Panc1 (cell line): ENCODE measurements at regions not wholly inside any gene's neighbourhood (a gene's known extent, or its start where the extent isn't known, plus 50 kb on each side); places are given as distances from the start of the nearest gene placed in this dataset.

Experiments used
- ATAC-seq: fragments of 200-7000 bp; cut with Tn5 transposase; 2 replicates; pipeline ENCODE4 v1.9.1; 2020; ENCODE audit warnings: mild to moderate bottlenecking, moderate library complexity
- BruUV-seq: library from RNA; stranded (reverse); fragments of 400-500 nt; replicated peaks from 2 replicates; lab custom pipeline; 2021; lab: Mats Ljungman, UMichigan
- CTCF ChIA-PET: fragments of 300-600 bp; sonication (Branson Sonifier 250); formaldehyde crosslinking; loops from one replicate; lab custom pipeline; 2022; ENCODE audit warnings: antibody characterized with exemption; lab: Charles Lee
- POLR2A ChIA-PET: fragments of 300-600 bp; sonication (Branson Sonifier 250); formaldehyde crosslinking; loops from one replicate; lab custom pipeline; 2022; ENCODE audit warnings: antibody characterized with exemption; lab: Charles Lee
- DNase-seq: peaks from one replicate; pipeline ENCODE4 v3.0.0-alpha.2; 2010; ENCODE audit warnings: low read depth, low spot score
- H3K27ac ChIP-seq: 2 replicates; pipeline ENCODE4 v1.5.1; 2011; ENCODE audit warnings: mild to moderate bottlenecking, low read length, inconsistent platforms
- H3K27me3 ChIP-seq: fragments of 200-500 bp; sonication (Bioruptor generic); 2 replicates; pipeline ENCODE4 v1.6.0; 2014; ENCODE audit warnings: low read length, inconsistent platforms; ENCODE audit not compliant: control insufficient read depth, insufficient read depth
- H3K36me3 ChIP-seq: fragments of 200-500 bp; sonication (Bioruptor generic); 2 replicates; pipeline ENCODE4 v1.5.1; 2014; ENCODE audit warnings: inconsistent platforms, mild to moderate bottlenecking, low read length, moderate library complexity; ENCODE audit not compliant: control insufficient read depth, insufficient read depth
- H3K4me1 ChIP-seq: 2 replicates; pipeline ENCODE4 v1.5.1; 2011; ENCODE audit warnings: inconsistent platforms, mild to moderate bottlenecking, low read length, moderate library complexity; ENCODE audit not compliant: control insufficient read depth, insufficient read depth
- H3K4me3 ChIP-seq, 2 experiments: 2 replicates each; pipeline ENCODE4 v1.5.1; 2011 to 2012; ENCODE audit warnings: low read depth in 2 of 2, low read length in 2 of 2, mild to moderate bottlenecking in 2 of 2, inconsistent platforms in 1 of 2, moderate library complexity in 1 of 2
- H3K9me3 ChIP-seq: fragments of 200-500 bp; sonication (Bioruptor generic); 2 replicates; pipeline ENCODE4 v1.5.1; 2014; ENCODE audit warnings: low read depth, mild to moderate bottlenecking, inconsistent platforms, low read length, moderate library complexity; ENCODE audit not compliant: control insufficient read depth, insufficient read depth
- POLR2AphosphoS5 ChIP-seq: IDR thresholded peaks from 2 replicates; pipeline ENCODE4 v1.6.1; 2012; ENCODE audit warnings: mild to moderate bottlenecking, low read depth, low read length, moderate library complexity
- SIN3A ChIP-seq: IDR thresholded peaks from 2 replicates; pipeline ENCODE4 v1.6.1; 2012; ENCODE audit warnings: low read depth, mild to moderate bottlenecking, low read length, moderate library complexity, borderline replicate concordance; ENCODE audit not compliant: insufficient read depth
- TCF7L2 ChIP-seq: IDR thresholded peaks from 2 replicates; pipeline ENCODE4 v1.6.1; 2011; ENCODE audit warnings: mild to moderate bottlenecking, low read depth, low read length, inconsistent platforms
- in situ Hi-C: cut with HindIII; loops from 2 replicates; pipeline ENCODE4 v1.10.0; 2016; ENCODE audit warnings: low sequenced_read_pairs, low pct_unique_long_range_greater_than_20kb
- intact Hi-C: fragments of 100-400 bp; cut with micrococcal nuclease; formaldehyde crosslinking; loops from one replicate; pipeline ENCODE4 v1.10.0; 2022; ENCODE audit not compliant: unreplicated experiment
- TF ChIP-seq, protein P1 (sequence below): fragments of 450-650 bp; IDR thresholded peaks from 2 replicates; pipeline ENCODE4 v1.5.1; 2017; ENCODE audit warnings: mild to moderate bottlenecking
- TF ChIP-seq, protein P2 (sequence below), 2 experiments: IDR thresholded peaks; 2 replicates each; pipeline ENCODE4 v1.6.1; 2011 to 2012; ENCODE audit warnings: low read depth in 2 of 2, control low read depth in 1 of 2, low read length in 1 of 2, mild to moderate bottlenecking in 1 of 2, moderate library complexity in 1 of 2; ENCODE audit not compliant: insufficient read depth in 1 of 2

DNA sequence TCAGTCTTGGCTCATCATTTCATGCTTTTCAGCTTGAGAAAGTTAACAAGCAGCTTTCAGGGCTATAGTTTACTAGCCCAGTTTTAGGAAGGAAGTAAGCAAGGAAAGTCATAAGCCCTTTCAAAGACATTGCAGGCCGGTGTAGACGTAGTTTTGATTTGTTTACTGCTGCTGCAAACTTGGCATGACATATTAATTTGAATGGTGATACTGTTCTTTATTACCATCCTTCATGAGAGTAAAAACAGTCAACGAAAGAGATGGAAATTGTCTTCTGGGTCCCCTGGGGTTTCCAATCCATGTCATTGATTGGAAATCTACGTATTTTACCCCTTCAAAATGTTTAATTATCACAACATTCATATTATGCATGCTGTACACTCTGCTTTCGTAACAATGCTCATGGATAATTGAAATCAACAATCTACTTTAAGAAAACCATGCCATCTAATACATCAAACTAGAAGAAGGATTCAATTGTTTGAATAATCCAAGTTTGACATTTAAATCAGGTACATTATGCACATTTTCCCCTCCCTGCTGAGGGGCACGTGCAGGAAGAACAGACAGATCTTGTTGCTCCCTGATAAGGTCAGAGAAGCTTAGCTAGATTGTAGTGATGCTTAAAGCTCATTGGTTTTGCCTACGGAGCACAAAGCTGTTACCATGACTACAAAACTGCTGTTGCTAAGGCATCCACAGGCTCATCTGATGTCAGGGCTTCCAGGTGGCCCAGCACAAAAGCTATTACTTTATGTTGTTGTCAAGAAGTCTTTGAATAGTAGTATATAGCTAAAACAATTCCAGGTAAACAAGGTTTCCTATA lies 139.9 kb upstream of the PRLR start:
- in situ Hi-C loops, result no loop called here
- no peak for ATAC-seq
- Histone ChIP-seq H3K27me3 (no peaks in the 10 kb centered on the region), H3K27ac (no peak overlapping the region), H3K4me1 (no peaks in the 10 kb centered on the region), H3K9me3 (no peaks in the 10 kb centered on the region), H3K4me3 (no peak overlapping the region), H3K36me3 (no peaks in the 10 kb centered on the region)
- DNase-seq, result no peak
- intact Hi-C loops, result no loop called here
- TF ChIP-seq, protein P1, sequence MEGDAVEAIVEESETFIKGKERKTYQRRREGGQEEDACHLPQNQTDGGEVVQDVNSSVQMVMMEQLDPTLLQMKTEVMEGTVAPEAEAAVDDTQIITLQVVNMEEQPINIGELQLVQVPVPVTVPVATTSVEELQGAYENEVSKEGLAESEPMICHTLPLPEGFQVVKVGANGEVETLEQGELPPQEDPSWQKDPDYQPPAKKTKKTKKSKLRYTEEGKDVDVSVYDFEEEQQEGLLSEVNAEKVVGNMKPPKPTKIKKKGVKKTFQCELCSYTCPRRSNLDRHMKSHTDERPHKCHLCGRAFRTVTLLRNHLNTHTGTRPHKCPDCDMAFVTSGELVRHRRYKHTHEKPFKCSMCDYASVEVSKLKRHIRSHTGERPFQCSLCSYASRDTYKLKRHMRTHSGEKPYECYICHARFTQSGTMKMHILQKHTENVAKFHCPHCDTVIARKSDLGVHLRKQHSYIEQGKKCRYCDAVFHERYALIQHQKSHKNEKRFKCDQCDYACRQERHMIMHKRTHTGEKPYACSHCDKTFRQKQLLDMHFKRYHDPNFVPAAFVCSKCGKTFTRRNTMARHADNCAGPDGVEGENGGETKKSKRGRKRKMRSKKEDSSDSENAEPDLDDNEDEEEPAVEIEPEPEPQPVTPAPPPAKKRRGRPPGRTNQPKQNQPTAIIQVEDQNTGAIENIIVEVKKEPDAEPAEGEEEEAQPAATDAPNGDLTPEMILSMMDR, result no peak
- TF ChIP-seq TCF7L2 (no peak), POLR2AphosphoS5 (no peak)
- TF ChIP-seq, protein P2, sequence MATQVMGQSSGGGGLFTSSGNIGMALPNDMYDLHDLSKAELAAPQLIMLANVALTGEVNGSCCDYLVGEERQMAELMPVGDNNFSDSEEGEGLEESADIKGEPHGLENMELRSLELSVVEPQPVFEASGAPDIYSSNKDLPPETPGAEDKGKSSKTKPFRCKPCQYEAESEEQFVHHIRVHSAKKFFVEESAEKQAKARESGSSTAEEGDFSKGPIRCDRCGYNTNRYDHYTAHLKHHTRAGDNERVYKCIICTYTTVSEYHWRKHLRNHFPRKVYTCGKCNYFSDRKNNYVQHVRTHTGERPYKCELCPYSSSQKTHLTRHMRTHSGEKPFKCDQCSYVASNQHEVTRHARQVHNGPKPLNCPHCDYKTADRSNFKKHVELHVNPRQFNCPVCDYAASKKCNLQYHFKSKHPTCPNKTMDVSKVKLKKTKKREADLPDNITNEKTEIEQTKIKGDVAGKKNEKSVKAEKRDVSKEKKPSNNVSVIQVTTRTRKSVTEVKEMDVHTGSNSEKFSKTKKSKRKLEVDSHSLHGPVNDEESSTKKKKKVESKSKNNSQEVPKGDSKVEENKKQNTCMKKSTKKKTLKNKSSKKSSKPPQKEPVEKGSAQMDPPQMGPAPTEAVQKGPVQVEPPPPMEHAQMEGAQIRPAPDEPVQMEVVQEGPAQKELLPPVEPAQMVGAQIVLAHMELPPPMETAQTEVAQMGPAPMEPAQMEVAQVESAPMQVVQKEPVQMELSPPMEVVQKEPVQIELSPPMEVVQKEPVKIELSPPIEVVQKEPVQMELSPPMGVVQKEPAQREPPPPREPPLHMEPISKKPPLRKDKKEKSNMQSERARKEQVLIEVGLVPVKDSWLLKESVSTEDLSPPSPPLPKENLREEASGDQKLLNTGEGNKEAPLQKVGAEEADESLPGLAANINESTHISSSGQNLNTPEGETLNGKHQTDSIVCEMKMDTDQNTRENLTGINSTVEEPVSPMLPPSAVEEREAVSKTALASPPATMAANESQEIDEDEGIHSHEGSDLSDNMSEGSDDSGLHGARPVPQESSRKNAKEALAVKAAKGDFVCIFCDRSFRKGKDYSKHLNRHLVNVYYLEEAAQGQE (IDR thresholded peaks at IDR 0.05; ENCODE audit: insufficient read depth in 1 of 2, low read depth in 2 of 2, low read length in 1 of 2), result no peak
- POLR2A ChIA-PET, result interaction anchor here (0.6 kb wide), 1 partner anchor 17 kb away, joined by 3 read pairs; no protein-coding TSS in a partner anchor
- no TSS peak for BruUV-seq
- CTCF ChIA-PET, result interaction anchor here (0.6 kb wide), 1 partner anchor 14 kb away, joined by 7 read pairs; no protein-coding TSS in a partner anchor

DNA sequence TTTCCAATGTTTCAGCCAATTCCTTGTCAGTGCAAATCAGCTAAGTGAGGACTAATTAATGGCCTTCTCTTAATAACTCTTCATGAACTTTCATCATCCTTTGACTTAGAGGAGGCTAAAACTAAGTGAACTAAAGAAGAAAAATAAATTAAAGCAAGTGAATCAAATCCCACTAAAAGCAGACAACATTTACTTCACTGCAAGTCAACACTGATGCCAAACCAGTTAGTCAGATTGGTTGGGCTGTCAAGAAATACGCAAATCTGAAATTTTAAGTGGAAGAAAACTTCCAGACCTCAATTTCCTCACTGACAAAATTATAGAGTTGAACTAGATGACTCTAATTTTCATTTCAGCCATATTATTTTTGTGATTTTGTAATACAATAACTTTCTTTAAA lies 137.2 kb upstream of the PRLR start:
- Histone ChIP-seq H3K27me3 (no peaks in the 10 kb centered on the region), H3K4me3 (no peak overlapping the region), H3K9me3 (no peaks in the 10 kb centered on the region), H3K36me3 (no peaks in the 10 kb centered on the region), H3K27ac (no peak overlapping the region), H3K4me1 (no peaks in the 10 kb centered on the region)
- TF ChIP-seq TCF7L2, result no peak
- TF ChIP-seq, protein P2 (IDR thresholded peaks at IDR 0.05; ENCODE audit: insufficient read depth in 1 of 2, low read depth in 2 of 2, low read length in 1 of 2), result no peak
- TF ChIP-seq, protein P1, result no peak
- no peak for TF ChIP-seq SIN3A
- TF ChIP-seq POLR2AphosphoS5, result no peak
- in situ Hi-C loops (no loop called here), intact Hi-C loops (no loop called here)
- ATAC-seq (no peak), DNase-seq (no peak)
- CTCF ChIA-PET, result no interaction called here
- BruUV-seq, result no TSS peak
- POLR2A ChIA-PET, result no interaction called here
